ENCODE measurements at regions not wholly inside any gene's neighbourhood (a gene's known extent, or its start where the extent isn't known, plus 50 kb on each side); places are given as distances from the start of the nearest gene placed in this dataset.

- no peak for TF ChIP-seq CTCF (optimal IDR thresholded peaks at IDR 0.05 in 1 of 3, IDR thresholded peaks at IDR 0.05 in 1 of 3, conservative IDR thresholded peaks at IDR 0.05 in 1 of 3; ENCODE audit: extremely low read depth in 1 of 3, insufficient read depth in 2 of 3, low read length in 3 of 3)
- TF ChIP-seq EZH2 (IDR thresholded peaks at IDR 0.05; ENCODE audit: low read length), result no peak
Observed at GRCh38 chr2:64262071-64262470, 117.9 kb upstream of the PELI1 start.
